ENCODE measurements at regions not wholly inside any gene's neighbourhood (a gene's known extent, or its start where the extent isn't known, plus 50 kb on each side); places are given as distances from the start of the nearest gene placed in this dataset.

DNA sequence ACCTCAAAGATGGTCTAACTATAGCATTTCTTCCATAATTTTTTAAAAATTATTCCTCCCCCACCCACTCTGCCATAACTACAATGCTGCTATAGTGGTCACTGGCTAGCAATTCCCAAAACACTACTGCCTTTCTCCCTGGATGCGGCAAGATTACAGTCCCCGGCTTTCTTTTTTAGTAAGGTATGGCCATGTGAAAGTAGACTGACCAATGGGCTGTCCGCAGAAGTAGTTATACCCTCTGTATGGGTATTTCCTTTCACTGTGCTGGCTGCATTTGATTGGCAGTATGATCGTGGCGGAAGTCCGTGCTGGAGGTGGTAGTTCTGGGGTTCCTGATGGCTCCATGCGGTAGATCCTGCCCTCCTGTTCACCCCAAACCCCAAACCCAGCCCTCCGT, 166.0 kb downstream of the FBXO8 start:
- no peak for TF ChIP-seq POLR2A (IDR thresholded peaks at IDR 0.05)
- TF ChIP-seq POLR2AphosphoS5 (IDR thresholded peaks at IDR 0.05), result no peak
